HepG2 (cell line): ENCODE measurements at regions not wholly inside any gene's neighbourhood (a gene's known extent, or its start where the extent isn't known, plus 50 kb on each side); places are given as distances from the start of the nearest gene placed in this dataset.

Source experiments
- ATAC-seq: fragments of 200-7000 bp; cut with Tn5 transposase; 3 replicates; pipeline ENCODE4 v1.9.1; 2020; ENCODE audit warnings: mild to moderate bottlenecking, moderate library complexity
- BruUV-seq: library from RNA; stranded (reverse); fragments of 400-500 nt; replicated peaks from 2 replicates; lab custom pipeline; 2021; lab: Mats Ljungman, UMichigan
- CTCF ChIA-PET: fragments of 300-600 bp; formaldehyde crosslinking; extraction: SDS; loops from one replicate; lab custom pipeline; 2021; ENCODE audit warnings: low total read pairs, inconsistent platforms, low intra/inter-chr PET ratio; lab: Yijun Ruan, JAX
- POLR2A ChIA-PET: fragments of 350-600 bp; sonication (Branson Sonifier 250); formaldehyde crosslinking; loops from one replicate; lab custom pipeline; 2020; ENCODE audit warnings: antibody characterized with exemption, inconsistent platforms; lab: Yijun Ruan, JAX
- DNase-seq: peaks from one replicate; pipeline ENCODE4 v3.0.0-alpha.2; 2015; ENCODE audit warnings: low spot score
- FAIRE-seq: peaks from 3 replicates; lab custom pipeline; 2011; peaks lifted over from hg19 to GRCh38; lab: Jason Lieb, UNC
- H2AFZ ChIP-seq: one replicate; pipeline ENCODE4 v1.6.1; 2011; ENCODE audit warnings: low read length, inconsistent platforms
- H3K27ac ChIP-seq: fragments of 300-600 bp; 3 replicates; pipeline ENCODE4 v1.8.0; 2011; ENCODE audit warnings: mixed run types, mild to moderate bottlenecking, mixed read lengths, low read length, inconsistent platforms; ENCODE audit not compliant: insufficient read depth; ENCODE audit errors: extremely low read length
- H3K27me3 ChIP-seq, 2 experiments: fragments of 200-600 bp in 1 of 2; 2 replicates in 1 of 2; 3 replicates in 1 of 2; pipeline versions ENCODE4 v1.6.0 to v1.8.0; 2011; ENCODE audit warnings: low read length in 2 of 2, mild to moderate bottlenecking in 2 of 2, moderate library complexity in 2 of 2, inconsistent platforms in 1 of 2; ENCODE audit not compliant: insufficient read depth in 2 of 2, control insufficient read depth in 1 of 2
- H3K36me3 ChIP-seq, 2 experiments: fragments of 200-600 bp in 1 of 2; replicated peaks in 1 of 2; 2 replicates in 1 of 2; 3 replicates in 1 of 2; pipeline versions ENCODE4 v1.5.1 to v1.8.0; 2011; ENCODE audit warnings: low read length in 2 of 2, inconsistent platforms in 1 of 2; ENCODE audit not compliant: insufficient read depth in 2 of 2, control insufficient read depth in 1 of 2
- H3K4me1 ChIP-seq: 2 replicates; pipeline ENCODE4 v1.5.1; 2012; ENCODE audit warnings: low read length, inconsistent platforms; ENCODE audit not compliant: insufficient read depth
- H3K4me2 ChIP-seq: 2 replicates; pipeline ENCODE4 v1.6.0; 2011; ENCODE audit warnings: low read depth, low read length, inconsistent platforms
- H3K4me3 ChIP-seq, 3 experiments: fragments of 200-600 bp in 1 of 3; sonication (generic), shearing (Covaris generic) in 1 of 3; replicated peaks in 1 of 3; 2 replicates each; pipeline ENCODE4 v1.5.1; 2011 to 2016; ENCODE audit warnings: low read length in 3 of 3, inconsistent platforms in 2 of 3, low read depth in 2 of 3, mild to moderate bottlenecking in 2 of 3, control low read depth in 1 of 3, mixed read lengths in 1 of 3; ENCODE audit not compliant: insufficient read depth in 1 of 3
- H3K79me2 ChIP-seq: one replicate; pipeline ENCODE4 v1.6.1; 2011; ENCODE audit warnings: low read length, inconsistent platforms; ENCODE audit not compliant: insufficient read depth
- H3K9ac ChIP-seq: 2 replicates; pipeline ENCODE4 v1.6.0; 2011; ENCODE audit warnings: mild to moderate bottlenecking, low read depth, low read length, inconsistent platforms; ENCODE audit not compliant: insufficient read depth
- H3K9me3 ChIP-seq: 2 replicates; pipeline ENCODE4 v1.5.1; 2012; ENCODE audit warnings: mild to moderate bottlenecking, low read length
- H4K20me1 ChIP-seq: 2 replicates; pipeline ENCODE4 v1.6.0; 2011; ENCODE audit warnings: inconsistent platforms, mild to moderate bottlenecking, low read length, moderate library complexity; ENCODE audit not compliant: insufficient read depth
- EEA1 ChIP-seq: sonication (generic); formaldehyde crosslinking; IDR thresholded peaks from 2 replicates; pipeline ENCODE4 v1.5.1; 2020; ENCODE audit warnings: mild to moderate bottlenecking, missing genetic modification reagents, borderline replicate concordance
- SATB2 ChIP-seq: sonication (generic); formaldehyde crosslinking; IDR thresholded peaks from 2 replicates; pipeline ENCODE4 v1.5.0; 2020; ENCODE audit warnings: missing genetic modification reagents
- YY1 ChIP-seq: IDR thresholded peaks from 2 replicates; pipeline ENCODE4 v1.6.1; 2011; ENCODE audit warnings: low read length, low read depth, moderate library complexity, mild to moderate bottlenecking; ENCODE audit not compliant: insufficient read depth, insufficient replicate concordance
- ZFP41 ChIP-seq: sonication (generic); formaldehyde crosslinking; IDR thresholded peaks from 2 replicates; pipeline ENCODE4 v1.4.0; 2020; ENCODE audit warnings: mild to moderate bottlenecking, missing genetic modification reagents, borderline replicate concordance
- ZNF530 ChIP-seq: sonication (generic); formaldehyde crosslinking; IDR thresholded peaks from 2 replicates; pipeline ENCODE4 v1.5.0; 2020; ENCODE audit warnings: low read depth, mild to moderate bottlenecking, missing genetic modification reagents
- WGBS: methylation state at CpG from one replicate; pipeline ENCODE4 v1.1.6; 2017; ENCODE audit warnings: low lambda C conversion rate; 5-methylcytosine and 5-hydroxymethylcytosine counted together
- in situ Hi-C: cut with HindIII; loops from 2 replicates; pipeline ENCODE4 v1.10.0; 2017; ENCODE audit warnings: low pct_unique_long_range_greater_than_20kb; ENCODE audit not compliant: extremely low pct_ligation_motif_present
- intact Hi-C: fragments of 100-400 bp; cut with micrococcal nuclease; formaldehyde crosslinking; loops from one replicate; pipeline ENCODE4 v1.10.0; 2022; ENCODE audit not compliant: unreplicated experiment
- TF ChIP-seq, protein P1 (sequence below): sonication (generic); formaldehyde crosslinking; IDR thresholded peaks from 2 replicates; pipeline ENCODE4 v1.5.1; 2020; ENCODE audit warnings: mild to moderate bottlenecking, missing genetic modification reagents, borderline replicate concordance

- H3K4me2 ChIP-seq = no peak overlapping the region
- POLR2A ChIA-PET = no interaction called here
- 18% methylated on average over 8 of the region's 11 CpGs for WGBS
Observed at GRCh38 chr7:148540041-148540738, 50.4 kb upstream of the C7orf33 start.

More at GRCh38 chr7:148540041-148540738, 50.4 kb upstream of the C7orf33 start:
- intact Hi-C loops (no loop called here), in situ Hi-C loops (no loop called here)
- no peak overlapping the region for H2AFZ ChIP-seq
- no peaks in the 10 kb centered on the region for H3K79me2 ChIP-seq
- H3K36me3 ChIP-seq = no peaks in the 10 kb centered on the region
- H3K27me3 ChIP-seq = peaks cover 0 to 16% of the 10 kb centered on the region in 2 experiments; a peak in 2 of 5 replicates
- no TSS peak for BruUV-seq
- FAIRE-seq (no peak), DNase-seq (no peak)
- H3K27ac ChIP-seq = no peak overlapping the region
- H4K20me1 ChIP-seq = no peaks in the 10 kb centered on the region
- no peak overlapping the region for H3K9ac ChIP-seq
- no peak overlapping the region for H3K4me3 ChIP-seq
- H3K9me3 ChIP-seq = no peaks in the 10 kb centered on the region
- H3K4me1 ChIP-seq = no peaks in the 10 kb centered on the region
- CTCF ChIA-PET = no interaction called here
- TF ChIP-seq EEA1 (CRISPR knock-in tag) = no peak
- TF ChIP-seq YY1 = no peak
- TF ChIP-seq ZNF530 (CRISPR knock-in tag) = no peak
- TF ChIP-seq ZFP41 (CRISPR knock-in tag) = no peak
- TF ChIP-seq, protein P1, sequence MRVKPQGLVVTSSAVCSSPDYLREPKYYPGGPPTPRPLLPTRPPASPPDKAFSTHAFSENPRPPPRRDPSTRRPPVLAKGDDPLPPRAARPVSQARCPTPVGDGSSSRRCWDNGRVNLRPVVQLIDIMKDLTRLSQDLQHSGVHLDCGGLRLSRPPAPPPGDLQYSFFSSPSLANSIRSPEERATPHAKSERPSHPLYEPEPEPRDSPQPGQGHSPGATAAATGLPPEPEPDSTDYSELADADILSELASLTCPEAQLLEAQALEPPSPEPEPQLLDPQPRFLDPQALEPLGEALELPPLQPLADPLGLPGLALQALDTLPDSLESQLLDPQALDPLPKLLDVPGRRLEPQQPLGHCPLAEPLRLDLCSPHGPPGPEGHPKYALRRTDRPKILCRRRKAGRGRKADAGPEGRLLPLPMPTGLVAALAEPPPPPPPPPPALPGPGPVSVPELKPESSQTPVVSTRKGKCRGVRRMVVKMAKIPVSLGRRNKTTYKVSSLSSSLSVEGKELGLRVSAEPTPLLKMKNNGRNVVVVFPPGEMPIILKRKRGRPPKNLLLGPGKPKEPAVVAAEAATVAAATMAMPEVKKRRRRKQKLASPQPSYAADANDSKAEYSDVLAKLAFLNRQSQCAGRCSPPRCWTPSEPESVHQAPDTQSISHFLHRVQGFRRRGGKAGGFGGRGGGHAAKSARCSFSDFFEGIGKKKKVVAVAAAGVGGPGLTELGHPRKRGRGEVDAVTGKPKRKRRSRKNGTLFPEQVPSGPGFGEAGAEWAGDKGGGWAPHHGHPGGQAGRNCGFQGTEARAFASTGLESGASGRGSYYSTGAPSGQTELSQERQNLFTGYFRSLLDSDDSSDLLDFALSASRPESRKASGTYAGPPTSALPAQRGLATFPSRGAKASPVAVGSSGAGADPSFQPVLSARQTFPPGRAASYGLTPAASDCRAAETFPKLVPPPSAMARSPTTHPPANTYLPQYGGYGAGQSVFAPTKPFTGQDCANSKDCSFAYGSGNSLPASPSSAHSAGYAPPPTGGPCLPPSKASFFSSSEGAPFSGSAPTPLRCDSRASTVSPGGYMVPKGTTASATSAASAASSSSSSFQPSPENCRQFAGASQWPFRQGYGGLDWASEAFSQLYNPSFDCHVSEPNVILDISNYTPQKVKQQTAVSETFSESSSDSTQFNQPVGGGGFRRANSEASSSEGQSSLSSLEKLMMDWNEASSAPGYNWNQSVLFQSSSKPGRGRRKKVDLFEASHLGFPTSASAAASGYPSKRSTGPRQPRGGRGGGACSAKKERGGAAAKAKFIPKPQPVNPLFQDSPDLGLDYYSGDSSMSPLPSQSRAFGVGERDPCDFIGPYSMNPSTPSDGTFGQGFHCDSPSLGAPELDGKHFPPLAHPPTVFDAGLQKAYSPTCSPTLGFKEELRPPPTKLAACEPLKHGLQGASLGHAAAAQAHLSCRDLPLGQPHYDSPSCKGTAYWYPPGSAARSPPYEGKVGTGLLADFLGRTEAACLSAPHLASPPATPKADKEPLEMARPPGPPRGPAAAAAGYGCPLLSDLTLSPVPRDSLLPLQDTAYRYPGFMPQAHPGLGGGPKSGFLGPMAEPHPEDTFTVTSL (CRISPR knock-in tag) = no peak
- no peak for TF ChIP-seq SATB2
- TF ChIP-seq, all 625 proteins: peak for 0
- ATAC-seq = no peak
